ENCODE measurements at regions not wholly inside any gene's neighbourhood (a gene's known extent, or its start where the extent isn't known, plus 50 kb on each side); places are given as distances from the start of the nearest gene placed in this dataset.
A peak's percentile ranks its signal among the peaks of the same experiment; 100 is the strongest.

DNA sequence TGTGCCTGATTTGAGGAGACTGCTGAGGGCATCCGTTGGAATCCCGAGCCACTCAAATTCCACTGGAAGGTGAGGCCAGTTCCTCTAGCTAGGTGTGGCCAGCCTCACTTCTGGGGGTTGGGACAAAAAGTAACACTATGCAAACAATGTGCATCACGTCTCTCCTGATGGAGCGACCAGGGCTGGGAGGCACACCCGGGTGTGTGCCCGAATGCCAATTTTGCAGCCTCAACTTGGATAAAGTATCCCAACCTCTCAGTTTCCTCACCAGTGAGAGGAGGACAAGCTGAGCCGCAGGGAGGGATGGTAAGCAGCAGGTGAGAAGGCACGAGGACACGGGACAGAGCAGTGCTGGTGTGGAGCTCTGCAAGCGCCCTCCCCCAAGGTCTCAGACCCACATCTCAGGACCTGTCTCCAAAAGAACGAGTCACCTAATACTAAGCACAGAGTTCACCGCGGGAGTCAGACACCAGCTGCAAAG lies 218.3 kb downstream of the HAUS1 start:
- no peak for DNase-seq (ENCODE audit: low read depth)

DNA sequence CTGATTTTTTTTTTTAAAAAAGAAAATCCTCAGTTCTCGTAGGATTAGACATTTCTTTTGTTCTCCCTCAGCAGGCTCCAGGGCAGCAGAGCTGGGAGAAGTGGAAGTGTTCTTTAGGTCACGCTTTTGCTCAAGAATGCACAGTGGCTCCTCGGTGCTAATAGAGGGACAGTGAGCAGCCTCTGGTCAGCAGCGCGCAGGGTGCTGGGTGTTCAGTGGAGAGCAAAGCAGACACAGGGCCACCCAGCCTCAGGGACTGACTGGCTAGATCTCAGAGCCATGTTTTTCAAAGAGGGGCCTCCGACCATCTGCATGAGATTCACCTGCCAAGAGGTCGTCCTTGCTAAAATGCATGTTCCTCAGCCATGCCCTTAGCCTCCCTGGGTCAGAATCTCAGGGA lies 218.8 kb downstream of the HAUS1 start:
- DNase-seq (ENCODE audit: low read depth) = no peak

- DNase-seq (ENCODE audit: low read depth) = peak; percentile 11
Measured at GRCh38 chr18:46324087-46324955, 220.1 kb downstream of the HAUS1 start.

- no peak for DNase-seq (ENCODE audit: low read depth)
Measured at GRCh38 chr18:46325895-46326294, 221.7 kb downstream of the HAUS1 start.

DNA sequence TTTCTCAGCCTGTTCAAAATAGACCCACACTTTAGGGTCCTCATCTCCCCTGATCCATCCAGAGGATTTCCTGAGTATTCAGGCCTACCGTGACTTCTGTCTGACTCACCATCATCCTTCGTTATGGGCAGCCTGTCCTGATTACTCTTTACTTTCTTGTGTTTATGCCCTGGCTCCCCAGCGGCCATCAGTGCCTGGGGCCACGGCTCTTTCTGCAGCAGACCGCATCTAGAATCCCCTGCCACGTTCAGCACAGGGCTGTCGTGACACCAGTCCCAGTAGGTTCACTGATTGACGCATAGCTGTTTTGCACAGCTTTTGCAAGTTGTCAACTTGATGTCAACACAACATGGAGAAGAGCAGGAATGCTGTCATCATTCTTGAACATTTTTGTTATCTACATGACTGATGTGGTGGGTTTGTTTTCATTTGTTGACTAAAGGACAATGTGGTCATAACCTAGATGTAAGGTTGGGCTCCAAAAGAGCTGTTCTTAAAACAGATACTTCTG lies 225.6 kb downstream of the HAUS1 start:
- no peak for DNase-seq (ENCODE audit: low read depth)

- DNase-seq (ENCODE audit: low read depth) = no peak
Measured at GRCh38 chr18:46331316-46331715, 227.1 kb downstream of the HAUS1 start.

DNA sequence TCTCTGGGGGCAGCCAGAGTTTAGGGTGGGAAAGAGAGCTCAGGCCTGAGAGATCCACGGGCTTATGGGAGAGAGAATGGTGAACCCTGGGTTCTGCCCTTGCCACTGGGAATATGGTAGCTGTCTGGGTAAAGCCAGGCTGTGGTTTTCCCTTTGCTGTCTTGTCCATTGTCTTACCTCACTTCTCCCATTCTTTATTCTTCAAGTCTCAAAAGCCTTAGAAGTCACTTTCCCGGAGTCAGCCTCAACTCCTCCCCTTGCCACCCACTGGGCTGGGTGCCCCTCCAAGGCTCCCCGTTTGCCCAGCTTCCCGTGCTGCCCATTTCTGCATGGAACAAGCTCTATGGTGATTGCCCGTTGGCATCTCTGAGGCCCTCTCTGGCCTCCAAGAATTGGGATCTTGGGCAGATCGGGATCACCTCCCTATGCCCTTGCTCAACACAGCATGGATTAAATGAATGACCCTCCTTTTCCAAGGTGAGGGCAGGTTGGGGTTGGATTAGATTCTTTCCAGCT lies 228.2 kb downstream of the HAUS1 start:
- DNase-seq (ENCODE audit: low read depth) = no peak

DNA sequence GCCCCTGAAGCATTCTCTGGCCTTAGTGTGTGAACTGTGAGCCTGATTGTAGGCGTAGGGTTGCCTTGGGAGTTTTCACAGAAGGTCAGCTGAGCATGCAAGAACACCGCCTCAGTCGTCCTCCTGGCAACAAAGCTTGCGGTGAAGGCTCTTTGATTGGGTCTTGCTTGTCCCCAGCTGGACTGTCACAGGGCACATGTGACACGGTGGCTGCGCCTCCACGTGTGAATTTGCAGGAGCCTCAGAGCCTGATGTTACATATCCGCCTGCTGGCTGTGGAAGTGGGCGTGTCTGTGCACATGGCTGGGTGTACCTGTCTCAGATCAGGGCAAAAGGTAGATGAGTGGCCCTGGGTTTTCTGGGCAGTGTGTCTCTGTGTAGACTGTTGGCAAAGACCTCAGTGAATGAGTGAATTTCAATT lies 228.7 kb downstream of the HAUS1 start:
- no peak for DNase-seq (ENCODE audit: low read depth)

- no peak for DNase-seq (ENCODE audit: low read depth)
Measured at GRCh38 chr18:46333431-46334135, 229.4 kb downstream of the HAUS1 start.

GRCh38 chr18:46334868-46335281 lies 230.7 kb downstream of the HAUS1 start:
- DNase-seq (ENCODE audit: low read depth) = no peak

GRCh38 chr18:46335534-46336101 lies 231.4 kb downstream of the HAUS1 start:
- no peak for DNase-seq (ENCODE audit: low read depth)

GRCh38 chr18:46336278-46337111 lies 232.3 kb downstream of the HAUS1 start:
- no peak for DNase-seq (ENCODE audit: low read depth)

DNA sequence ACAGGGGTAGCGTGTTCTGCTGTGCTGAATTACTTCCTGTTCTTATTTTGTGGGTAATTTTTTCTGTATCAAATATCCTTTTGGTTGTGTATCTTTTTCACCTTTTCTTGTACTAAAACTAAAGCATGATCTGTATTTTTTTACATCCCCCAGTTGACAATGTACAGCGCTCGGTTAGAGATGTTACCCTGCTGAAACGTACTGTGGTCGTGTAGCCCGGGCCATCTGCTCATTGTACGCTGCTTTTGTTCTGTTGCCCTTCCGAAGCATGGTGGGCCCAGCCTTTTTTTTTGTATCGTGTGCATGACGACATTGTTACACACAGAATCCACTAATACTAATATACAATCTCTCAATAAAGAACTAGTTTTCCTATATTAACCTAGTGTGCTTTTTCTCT lies 233.1 kb downstream of the HAUS1 start:
- DNase-seq (ENCODE audit: low read depth) = no peak

GRCh38 chr18:46338205-46338604 lies 234.0 kb downstream of the HAUS1 start:
- no peak for DNase-seq (ENCODE audit: low read depth)

DNA sequence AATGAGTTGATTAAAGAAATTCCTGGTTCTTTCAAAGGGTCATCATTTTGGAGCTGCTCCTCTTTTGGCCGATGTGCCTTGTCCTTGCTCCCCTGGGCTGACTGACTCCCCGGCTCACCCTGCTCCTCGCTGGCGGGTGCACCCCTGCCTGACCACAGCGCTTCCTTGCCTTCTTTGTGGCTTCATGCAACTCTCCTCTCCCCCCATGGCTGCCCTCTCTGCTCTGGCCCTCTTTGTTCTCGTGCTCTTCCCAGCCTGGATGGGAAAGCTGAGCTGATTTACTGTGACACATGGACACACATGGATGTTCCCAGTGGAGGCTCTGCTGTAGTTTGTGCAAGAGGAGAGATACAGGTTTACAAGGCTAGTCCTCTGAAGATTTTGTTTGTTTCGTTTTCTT lies 234.6 kb downstream of the HAUS1 start:
- no peak for DNase-seq (ENCODE audit: low read depth)

DNA sequence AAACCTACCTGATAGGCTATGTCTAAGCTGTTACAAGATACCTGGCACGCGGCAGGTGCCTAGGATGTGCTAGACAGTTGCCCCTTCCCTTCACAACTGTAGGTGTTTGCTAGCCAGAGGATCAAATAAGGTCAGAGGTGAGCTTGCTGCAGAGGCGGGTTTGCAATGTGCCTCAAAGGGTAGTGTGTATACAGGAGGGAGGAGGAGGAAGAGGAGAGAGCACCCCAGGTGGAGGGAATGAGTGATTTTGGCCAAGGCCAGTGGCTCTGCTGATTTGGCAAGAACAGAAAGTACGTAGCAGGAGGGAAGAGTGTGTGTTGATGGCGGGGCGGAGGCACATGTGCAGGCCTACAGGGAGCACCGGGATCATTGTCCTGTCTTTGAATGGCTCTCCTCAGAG lies 236.5 kb downstream of the HAUS1 start:
- DNase-seq (ENCODE audit: low read depth) = no peak

DNA sequence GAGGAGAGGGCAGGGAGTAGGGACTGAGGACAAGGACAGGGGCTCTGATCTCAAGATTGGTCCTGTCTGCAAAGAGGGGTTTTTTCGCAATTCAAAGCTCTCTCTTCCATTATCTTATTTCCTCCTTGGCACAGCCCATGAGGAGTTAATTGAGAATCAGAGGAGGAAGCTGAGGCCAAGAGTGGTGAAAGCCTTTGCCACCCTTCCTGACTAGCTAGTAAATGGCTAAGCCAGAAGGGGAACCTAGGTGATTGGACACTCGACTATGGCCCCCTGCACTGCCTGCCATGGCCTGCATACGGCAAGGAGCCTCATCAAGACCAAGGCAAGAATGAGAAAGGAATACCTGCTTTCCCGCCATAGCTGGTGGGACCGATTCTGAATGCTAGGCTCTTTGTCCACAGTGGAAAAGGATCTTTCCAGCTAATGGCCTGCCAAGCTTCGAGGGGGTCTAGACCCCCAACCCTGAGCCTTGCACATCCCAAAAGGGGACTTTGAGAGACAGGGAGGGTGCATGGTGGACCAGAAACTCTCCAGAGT lies 237.9 kb downstream of the HAUS1 start:
- no peak for DNase-seq (ENCODE audit: low read depth)

DNA sequence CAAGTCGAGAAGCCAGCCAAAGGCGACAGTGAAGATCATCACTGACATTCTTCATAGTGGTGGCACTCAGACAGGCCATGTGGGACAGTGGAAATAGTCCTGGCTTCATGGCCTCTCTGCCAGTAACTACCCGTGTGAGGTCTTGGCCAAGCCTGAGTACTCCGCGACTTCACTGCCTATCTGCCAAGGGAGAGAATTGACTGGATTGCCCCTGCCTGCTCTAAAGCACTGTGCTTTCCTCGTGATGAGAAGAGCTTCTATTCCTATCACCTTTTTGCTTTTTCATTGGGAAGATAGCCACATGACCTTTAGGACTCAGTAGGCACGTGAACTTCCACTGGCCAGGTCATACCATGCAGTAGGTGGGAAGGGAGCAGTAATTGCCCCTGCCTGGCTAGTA lies 239.3 kb downstream of the HAUS1 start:
- DNase-seq (ENCODE audit: low read depth) = no peak

GRCh38 chr18:46343931-46344372 lies 239.8 kb downstream of the HAUS1 start:
- no peak for DNase-seq (ENCODE audit: low read depth)

- DNase-seq (ENCODE audit: low read depth) = no peak
Measured at GRCh38 chr18:46344416-46345180, 240.4 kb downstream of the HAUS1 start.

- no peak for DNase-seq (ENCODE audit: low read depth)
Measured at GRCh38 chr18:46345181-46345465, 240.9 kb downstream of the HAUS1 start.
